ENCODE measurements at regions not wholly inside any gene's neighbourhood (a gene's known extent, or its start where the extent isn't known, plus 50 kb on each side); places are given as distances from the start of the nearest gene placed in this dataset.

- no peak for DNase-seq
These were observed 73.8 kb upstream of the HAAO start for GRCh38 chr2:42865884-42866881.

GRCh38 chr2:42864641-42865280 lies 72.4 kb upstream of the HAAO start:
- DNase-seq, result no peak

DNA sequence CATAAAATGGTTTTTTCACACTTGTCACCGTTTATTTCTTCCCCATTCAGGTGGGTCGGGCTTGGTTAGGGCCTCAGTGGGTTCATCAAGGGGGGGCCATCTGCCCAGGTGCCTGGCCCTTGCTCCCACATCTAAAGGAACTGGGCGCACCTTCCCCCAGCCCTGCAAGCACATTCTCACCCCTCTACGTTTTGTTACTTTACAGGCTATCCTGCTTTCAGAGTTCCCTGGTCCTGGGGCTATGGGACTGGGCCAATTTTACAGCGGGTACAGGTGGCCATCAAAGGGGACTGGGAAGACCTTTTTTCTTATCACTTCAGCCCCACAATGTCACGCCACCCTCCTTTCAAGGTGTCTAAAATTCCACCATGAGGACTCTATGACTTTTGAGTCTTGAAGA lies 71.8 kb upstream of the HAAO start:
- DNase-seq, result no peak

DNA sequence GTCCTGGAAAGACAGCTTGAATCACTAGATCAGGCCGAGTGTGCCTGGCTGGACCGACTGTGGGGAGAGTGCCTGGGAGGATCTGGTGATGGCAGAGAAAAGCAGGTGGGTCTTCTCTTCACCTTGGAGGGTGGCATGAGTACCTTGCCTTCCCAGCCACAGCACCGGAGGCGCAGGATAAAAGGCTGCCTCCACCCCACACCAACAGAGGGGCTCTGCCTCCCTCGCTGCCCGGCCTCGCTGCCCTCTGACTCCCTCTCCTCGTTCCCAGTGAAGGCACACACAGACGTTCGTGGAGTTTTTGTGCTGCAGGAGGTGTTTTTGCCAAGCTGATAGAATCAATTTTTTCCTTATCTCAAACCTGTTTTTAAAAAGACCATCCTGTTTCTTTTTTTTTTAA lies 71.4 kb upstream of the HAAO start:
- DNase-seq, result no peak

GRCh38 chr2:42863320-42863719 lies 70.9 kb upstream of the HAAO start:
- DNase-seq, result no peak

DNA sequence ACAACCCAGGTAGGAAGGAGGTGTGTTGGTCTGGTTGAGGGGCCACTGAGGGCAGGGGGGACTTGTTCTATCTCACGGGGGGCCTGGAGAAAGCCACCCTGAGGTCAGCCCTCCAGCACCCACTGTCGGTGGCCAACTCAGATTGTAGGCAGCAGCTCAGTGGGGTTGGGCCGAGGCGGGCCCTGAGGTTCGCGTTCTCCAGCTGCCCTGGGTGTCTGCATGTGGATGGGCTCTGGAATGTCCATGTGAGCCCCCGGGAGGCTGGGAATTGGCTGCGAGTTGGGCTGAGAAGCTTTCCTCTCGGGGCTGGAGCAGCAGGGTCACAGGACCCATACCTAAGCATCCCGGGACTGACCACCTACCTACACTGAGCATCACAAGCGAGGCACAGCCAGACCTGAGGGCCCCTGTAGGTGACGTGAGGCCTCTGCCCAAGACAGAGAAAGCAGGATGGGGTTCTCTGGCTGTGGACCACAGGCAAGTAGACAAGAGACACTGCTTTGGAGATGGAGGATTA lies 70.3 kb upstream of the HAAO start:
- DNase-seq, result no peak

DNA sequence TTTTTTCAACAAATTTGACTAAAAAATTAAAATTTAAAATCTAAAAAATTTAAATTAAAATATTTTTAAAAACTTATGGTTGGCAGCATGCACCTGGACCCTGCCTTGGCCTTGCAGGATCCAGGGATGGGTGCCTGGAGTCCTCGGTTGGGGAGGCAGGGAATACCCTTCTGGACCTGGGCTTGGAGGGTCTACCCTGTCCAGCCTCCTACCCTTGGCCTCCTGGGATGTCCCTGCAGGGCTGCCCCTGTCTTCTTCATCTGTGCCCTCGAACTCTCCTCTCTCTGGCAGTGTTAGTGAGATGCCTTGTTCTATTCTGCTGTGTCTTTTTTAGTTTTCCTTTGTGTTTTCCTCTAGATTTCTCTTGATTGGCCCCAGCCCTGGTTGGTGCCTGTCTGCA lies 68.9 kb upstream of the HAAO start:
- no peak for DNase-seq

DNA sequence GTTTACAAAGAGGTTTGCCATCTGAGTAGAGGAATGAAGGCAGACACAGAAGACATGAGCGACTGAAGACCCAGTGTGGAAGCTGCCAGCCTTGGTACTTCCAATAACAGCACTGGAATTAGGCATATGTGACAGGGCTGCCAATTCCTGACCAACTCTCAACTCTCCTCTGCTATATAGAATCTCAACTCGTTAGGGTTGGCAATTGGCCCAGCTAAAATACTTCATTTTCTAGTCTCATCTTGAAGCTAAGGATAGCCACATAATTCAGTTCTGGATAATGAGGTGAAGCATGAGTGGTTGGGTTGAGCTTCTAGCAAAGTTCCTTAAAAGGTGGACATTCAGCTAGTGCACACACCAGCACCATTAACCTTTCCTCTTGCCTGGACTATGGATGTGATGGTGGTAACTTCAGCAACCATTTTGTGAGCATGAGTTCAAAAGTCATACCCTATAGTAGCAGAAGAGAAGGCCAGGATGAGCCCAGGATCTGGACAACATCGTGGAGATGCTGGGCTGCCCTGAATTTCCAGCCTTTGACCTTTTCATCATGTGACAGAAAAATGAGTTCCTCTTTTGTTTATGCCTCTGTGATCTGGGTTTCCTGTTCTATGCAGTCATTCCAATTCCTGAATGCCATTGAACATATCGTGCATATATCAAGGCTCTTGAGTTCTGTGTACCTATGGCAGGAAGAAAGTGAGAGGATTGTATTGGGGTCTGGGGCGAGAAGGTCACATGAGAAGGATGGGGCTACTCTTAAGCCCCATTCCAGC lies 68.1 kb upstream of the HAAO start:
- DNase-seq, result no peak

DNA sequence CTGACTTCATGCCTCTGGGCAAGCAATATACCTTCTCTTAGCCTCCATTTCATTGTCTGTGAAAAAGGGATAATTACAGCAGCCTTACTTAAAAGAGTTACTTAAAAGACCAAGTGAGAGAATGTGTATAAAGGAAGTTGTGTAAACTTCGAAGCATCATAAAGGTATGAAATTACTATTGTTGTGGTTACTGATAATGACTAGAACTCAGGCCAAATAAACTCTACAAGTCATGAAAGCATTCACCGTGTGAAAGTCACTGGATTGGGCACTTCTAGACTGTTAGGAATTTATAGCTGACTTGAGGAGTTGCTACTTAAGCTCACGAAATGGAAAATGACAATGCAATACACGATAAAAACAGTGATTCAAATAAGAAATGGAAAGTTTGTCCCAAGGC lies 67.4 kb upstream of the HAAO start:
- DNase-seq, result no peak

GRCh38 chr2:42859006-42859552 lies 66.7 kb upstream of the HAAO start:
- peak; percentile 73 for DNase-seq

DNA sequence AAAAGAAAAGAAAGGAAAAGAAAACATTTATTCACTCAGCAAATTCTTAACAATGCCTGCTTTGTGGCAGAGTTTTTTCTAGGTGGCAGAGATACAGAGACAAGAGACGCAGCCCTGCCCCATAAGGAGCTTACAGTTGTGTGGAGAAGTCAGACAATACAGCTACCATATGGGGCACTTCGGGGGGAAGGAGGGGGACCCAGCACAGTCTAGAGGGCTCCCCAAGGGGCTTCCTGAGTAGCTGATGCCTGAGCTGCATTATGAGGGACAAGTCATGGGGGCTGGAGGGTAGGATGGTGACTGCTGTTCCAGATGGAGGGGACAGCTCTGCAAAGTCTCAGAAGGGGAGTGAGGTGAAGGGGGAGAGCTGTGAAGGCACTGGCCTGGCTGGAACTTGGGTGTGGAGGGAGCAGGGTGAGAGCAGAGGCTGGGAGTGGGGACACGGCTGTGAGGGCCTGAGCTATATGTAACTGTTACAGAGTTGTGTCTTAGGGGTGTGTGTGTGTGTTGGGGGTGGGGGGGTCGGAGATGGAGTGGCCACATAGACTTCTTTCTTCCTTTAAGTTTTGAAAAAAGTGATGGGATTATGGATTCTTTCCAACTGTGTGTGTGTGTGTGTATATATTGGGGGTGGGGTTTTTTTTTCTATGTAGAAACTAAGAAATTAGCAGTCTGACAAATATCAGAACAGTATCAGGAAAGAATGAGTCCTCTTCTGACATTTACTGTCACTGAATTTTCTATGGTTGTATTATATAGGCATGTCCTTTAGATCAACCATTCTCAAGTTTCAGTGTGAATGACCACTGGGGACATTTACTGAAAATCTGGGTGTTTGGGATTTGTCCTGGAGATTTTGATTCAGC lies 66.0 kb upstream of the HAAO start:
- no peak for DNase-seq

- DNase-seq, result no peak
These were observed 64.7 kb upstream of the HAAO start for GRCh38 chr2:42856891-42857632.

GRCh38 chr2:42856106-42856860 lies 63.9 kb upstream of the HAAO start:
- no peak for DNase-seq

- DNase-seq, result no peak
These were observed 63.0 kb upstream of the HAAO start for GRCh38 chr2:42855221-42855970.

GRCh38 chr2:42854207-42854818 lies 61.9 kb upstream of the HAAO start:
- DNase-seq, result no peak

DNA sequence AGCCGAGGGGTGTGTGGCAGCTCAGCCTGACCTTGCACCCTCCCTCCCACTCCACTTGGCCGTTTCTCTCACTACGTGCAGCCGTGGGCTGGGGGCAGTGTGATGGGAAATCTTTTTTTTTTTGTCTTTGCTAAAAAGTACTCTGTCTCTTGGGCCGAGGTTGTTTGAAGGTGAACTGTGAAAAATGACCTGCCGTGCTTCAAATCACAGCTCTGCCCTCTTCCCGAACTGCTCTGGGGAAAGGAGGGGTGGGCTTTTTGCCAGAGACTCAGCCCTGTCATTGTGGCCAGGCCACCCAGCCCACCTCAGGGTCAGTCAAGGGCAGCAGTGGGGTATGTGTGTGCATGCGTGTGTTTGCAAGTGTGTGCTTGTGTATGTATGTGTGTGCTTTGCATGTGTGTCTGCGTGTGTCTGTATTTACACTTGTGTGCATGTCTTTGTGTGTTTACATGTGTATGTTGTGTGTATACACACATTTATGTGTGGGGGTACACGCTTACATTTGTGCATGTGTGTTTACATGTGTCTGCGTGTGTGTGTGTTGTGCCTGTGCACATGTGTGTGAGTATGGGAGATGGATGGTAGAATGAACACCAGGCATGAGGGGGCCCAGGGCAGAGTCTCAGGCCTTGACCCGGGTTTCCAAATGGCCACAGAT lies 61.3 kb upstream of the HAAO start:
- DNase-seq, result no peak

GRCh38 chr2:42852798-42853197 lies 60.4 kb upstream of the HAAO start:
- DNase-seq, result no peak

- no peak for DNase-seq
These were observed 59.4 kb upstream of the HAAO start for GRCh38 chr2:42851740-42852250.

Data from fibroblast of skin of abdomen (primary cell).